SK-N-SH (cell line): ENCODE measurements at regions not wholly inside any gene's neighbourhood (a gene's known extent, or its start where the extent isn't known, plus 50 kb on each side); places are given as distances from the start of the nearest gene placed in this dataset.
A peak's percentile ranks its signal among the peaks of the same experiment; 100 is the strongest.

Experiments used
- CTCF ChIA-PET: fragments of 300-600, 350-600 bp; formaldehyde crosslinking; extraction: SDS; loops from one replicate; lab custom pipeline; 2021; lab: Yijun Ruan, JAX
- POLR2A ChIA-PET: fragments of 350-600 bp; sonication (Branson Sonifier 250); formaldehyde crosslinking; extraction: SDS; loops from one replicate; lab custom pipeline; 2020; ENCODE audit warnings: antibody characterized with exemption, inconsistent platforms; lab: Yijun Ruan, JAX
- DNase-seq: peaks from one replicate; pipeline ENCODE4 v3.0.0; 2012
- H2AFZ ChIP-seq: fragments of 200-600 bp; sonication (generic); 2 replicates; pipeline ENCODE4 v1.8.1; 2016; ENCODE audit warnings: antibody characterized with exemption, mild to moderate bottlenecking, low read depth
- H3F3A ChIP-seq: fragments of 200-600 bp; sonication (generic); replicated peaks from 2 replicates; pipeline ENCODE3; 2016; ENCODE audit warnings: antibody characterized with exemption, mild to moderate bottlenecking; ENCODE audit not compliant: insufficient read depth
- H3K27ac ChIP-seq, 2 experiments: fragments of 200-500 bp in 1 of 2; fragments of 200-600 bp in 1 of 2; sonication (Bioruptor generic) in 1 of 2; sonication (generic), shearing (Covaris generic) in 1 of 2; 2 replicates each; pipeline versions ENCODE4 v1.5.1 to v1.6.1; 2014 to 2016; ENCODE audit warnings: low read depth in 2 of 2, inconsistent platforms in 1 of 2, low read length in 1 of 2, mild to moderate bottlenecking in 1 of 2, mixed read lengths in 1 of 2
- H3K27me3 ChIP-seq: fragments of 200-600 bp; sonication (generic), shearing (Covaris generic); 2 replicates; pipeline ENCODE4 v1.6.1; 2016; ENCODE audit warnings: mixed run types; ENCODE audit not compliant: insufficient read depth
- H3K36me3 ChIP-seq, 2 experiments: fragments of 200-500 bp in 1 of 2; fragments of 200-600 bp in 1 of 2; sonication (Bioruptor generic) in 1 of 2; sonication (generic) in 1 of 2; replicated peaks in 1 of 2; 2 replicates each; pipeline versions ENCODE3 to v1.5.1; 2014 to 2016; ENCODE audit warnings: low read length in 1 of 2, mild to moderate bottlenecking in 1 of 2; ENCODE audit not compliant: insufficient read depth in 2 of 2, control insufficient read depth in 1 of 2
- H3K4me1 ChIP-seq, 2 experiments: fragments of 200-500 bp in 1 of 2; fragments of 200-600 bp in 1 of 2; sonication (Bioruptor generic) in 1 of 2; sonication (generic), shearing (Covaris generic) in 1 of 2; 2 replicates each; pipeline versions ENCODE4 v1.5.1 to v1.6.1; 2014 to 2016; ENCODE audit warnings: low read depth in 1 of 2, low read length in 1 of 2, mixed run types in 1 of 2; ENCODE audit not compliant: insufficient read depth in 2 of 2, control insufficient read depth in 1 of 2
- H3K4me2 ChIP-seq: fragments of 200-600 bp; sonication (generic), shearing (Covaris generic); 2 replicates; pipeline ENCODE4 v1.6.1; 2017; ENCODE audit warnings: mixed run types
- H3K4me3 ChIP-seq, 2 experiments: fragments of 200-500 bp in 1 of 2; fragments of 200-600 bp in 1 of 2; sonication (Bioruptor generic) in 1 of 2; sonication (generic), shearing (Covaris generic) in 1 of 2; 2 replicates each; pipeline versions ENCODE4 v1.5.1 to v1.8.1; 2014 to 2016; ENCODE audit warnings: low read depth in 2 of 2, inconsistent platforms in 1 of 2, low read length in 1 of 2, mild to moderate bottlenecking in 1 of 2, mixed read lengths in 1 of 2, moderate library complexity in 1 of 2
- H3K79me2 ChIP-seq: fragments of 200-600 bp; sonication (generic); 2 replicates; pipeline ENCODE4 v1.8.1; 2017; ENCODE audit warnings: mild to moderate bottlenecking; ENCODE audit not compliant: insufficient read depth
- H3K9ac ChIP-seq: fragments of 200-600 bp; sonication (generic); 2 replicates; pipeline ENCODE4 v1.6.1; 2017; ENCODE audit warnings: mixed run types
- H3K9me2 ChIP-seq: fragments of 200-600 bp; sonication (generic); 2 replicates; pipeline ENCODE4 v1.6.1; 2017; ENCODE audit warnings: mixed run types
- H3K9me3 ChIP-seq: fragments of 200-600 bp; sonication (generic); 2 replicates; pipeline ENCODE4 v1.6.1; 2017; ENCODE audit warnings: mixed run types, mild to moderate bottlenecking, moderate library complexity
- H4K20me1 ChIP-seq: fragments of 200-600 bp; sonication (generic); 2 replicates; pipeline ENCODE4 v1.6.1; 2017; ENCODE audit warnings: mild to moderate bottlenecking, mixed run types; ENCODE audit not compliant: insufficient read depth
- CTCF ChIP-seq: fragments of 200-600 bp; sonication (generic); IDR thresholded peaks from 2 replicates; pipeline ENCODE4 v1.6.1; 2017; ENCODE audit warnings: antibody characterized with exemption, mild to moderate bottlenecking, moderate library complexity
- EP300 ChIP-seq, 2 experiments: IDR thresholded peaks; 2 replicates each; pipeline versions ENCODE4 v1.4.0 to v1.6.1; 2012; ENCODE audit warnings: borderline replicate concordance in 1 of 2, low read depth in 1 of 2, low read length in 1 of 2
- EZH2phosphoT487 ChIP-seq: fragments of 200-600 bp; sonication (generic); IDR thresholded peaks from 2 replicates; pipeline ENCODE4 v1.6.1; 2017; ENCODE audit warnings: low read depth, mixed run types, mild to moderate bottlenecking, antibody characterized with exemption, moderate library complexity, borderline replicate concordance
- FOXJ3 ChIP-seq: sonication (generic); formaldehyde crosslinking; IDR thresholded peaks from 2 replicates; pipeline ENCODE4 v1.5.1; 2020; ENCODE audit warnings: mild to moderate bottlenecking, missing genetic modification reagents
- FOXM1 ChIP-seq: IDR thresholded peaks from 2 replicates; pipeline ENCODE4 v1.4.0; 2012; ENCODE audit warnings: low read depth, mild to moderate bottlenecking
- GATA2 ChIP-seq: sonication (generic); formaldehyde crosslinking; IDR thresholded peaks from 2 replicates; pipeline ENCODE4 v1.5.0; 2020; ENCODE audit warnings: mild to moderate bottlenecking, missing genetic modification reagents
- IRF3 ChIP-seq: fragments of 150-350 bp; IDR thresholded peaks from 2 replicates; pipeline ENCODE4 v1.6.1; 2016; ENCODE audit warnings: mild to moderate bottlenecking, low read depth, low read length
- JUND ChIP-seq: IDR thresholded peaks from 2 replicates; pipeline ENCODE4 v1.4.0; 2012
- NRF1 ChIP-seq: IDR thresholded peaks from 2 replicates; pipeline ENCODE4 v1.6.1; 2012; ENCODE audit warnings: low read depth, mild to moderate bottlenecking, low read length
- POLR2AphosphoS5 ChIP-seq: IDR thresholded peaks from 2 replicates; pipeline ENCODE4 v1.6.1; 2012; ENCODE audit warnings: low read depth, low read length
- RAD21 ChIP-seq: IDR thresholded peaks from 2 replicates; pipeline ENCODE4 v1.6.1; 2012; ENCODE audit warnings: mild to moderate bottlenecking, low read length
- RCOR1 ChIP-seq: fragments of 150-350 bp; IDR thresholded peaks from 2 replicates; pipeline ENCODE4 v1.6.1; 2017; ENCODE audit warnings: antibody characterized with exemption, low read length
- REST ChIP-seq: IDR thresholded peaks from 2 replicates; pipeline ENCODE4 v1.6.1; 2012; ENCODE audit warnings: mild to moderate bottlenecking, low read depth, low read length, moderate library complexity
- RFX5 ChIP-seq: IDR thresholded peaks from 2 replicates; pipeline ENCODE4 v1.6.1; 2012; ENCODE audit warnings: mild to moderate bottlenecking, improper control_type of control experiment, low read length
- RXRA ChIP-seq: IDR thresholded peaks from 2 replicates; pipeline ENCODE4 v1.4.0; 2012; ENCODE audit warnings: low read depth, mild to moderate bottlenecking, borderline replicate concordance
- SMC3 ChIP-seq: IDR thresholded peaks from 2 replicates; pipeline ENCODE4 v1.6.1; 2012; ENCODE audit warnings: low read depth, low read length, improper control_type of control experiment
- TCF12 ChIP-seq: IDR thresholded peaks from 2 replicates; pipeline ENCODE4 v1.4.0; 2012
- TEAD4 ChIP-seq: IDR thresholded peaks from 2 replicates; pipeline ENCODE4 v1.4.0; 2012; ENCODE audit warnings: mild to moderate bottlenecking, borderline replicate concordance; ENCODE audit not compliant: insufficient read depth
- ZBTB33 ChIP-seq: IDR thresholded peaks from 2 replicates; pipeline ENCODE4 v1.4.0; 2012; ENCODE audit warnings: low read depth, borderline replicate concordance
- WGBS: methylation state at CpG from one replicate; pipeline ENCODE4 v1.1.6; 2017; ENCODE audit warnings: low lambda C conversion rate; 5-methylcytosine and 5-hydroxymethylcytosine counted together

- TF ChIP-seq CTCF (peak; percentile 20; the same call in 1 of the 2 replicates), POLR2AphosphoS5 (no peak), RXRA (no peak), FOXM1 (no peak), SMC3 (peak; percentile 26; the same call in 1 of the 2 replicates), JUND (no peak)
Measured at GRCh38 chr1:198072177-198072576, 84.6 kb upstream of the NEK7 start (continued).

- Histone ChIP-seq H3K4me2 (no peak overlapping the region), H3K27me3 (no peaks in the 10 kb centered on the region), H3K9me2 (no peaks in the 10 kb centered on the region), H2AFZ (no peak overlapping the region), H3K9me3 (peaks cover 7% of the 10 kb centered on the region; the same call in 1 of the 2 replicates), H3K9ac (no peak overlapping the region), H3K27ac (no peak overlapping the region), H3K36me3 (no peaks in the 10 kb centered on the region), H3K79me2 (no peaks in the 10 kb centered on the region), H3F3A (no peaks in the 10 kb centered on the region), H3K4me3 (no peak overlapping the region), H3K4me1 (no peaks in the 10 kb centered on the region), H4K20me1 (no peaks in the 10 kb centered on the region)
- ChIA-PET POLR2A (no interaction called here), CTCF (no interaction called here)
- 84% methylated on average over 4 of the region's 4 CpGs for WGBS
- no peak for DNase-seq
- TF ChIP-seq NRF1 (no peak), EZH2phosphoT487 (no peak), POLR2AphosphoS5 (no peak), GATA2 (CRISPR knock-in tag) (no peak), RAD21 (no peak), RFX5 (no peak), RCOR1 (no peak), JUND (no peak), EP300 (IDR thresholded peaks at IDR 0.05; ENCODE audit: borderline replicate concordance in 1 of 2, low read depth in 1 of 2, low read length in 1 of 2) (no peak), REST (no peak), SMC3 (no peak), IRF3 (no peak), FOXJ3 (CRISPR knock-in tag) (no peak), ZBTB33 (no peak), TEAD4 (no peak), TCF12 (no peak)
Measured at GRCh38 chr1:198075296-198075695, 81.5 kb upstream of the NEK7 start.
